IMR-90 (cell line): ENCODE measurements at regions not wholly inside any gene's neighbourhood (a gene's known extent, or its start where the extent isn't known, plus 50 kb on each side); places are given as distances from the start of the nearest gene placed in this dataset.

Experiments
- CEBPB ChIP-seq: IDR thresholded peaks from 2 replicates; pipeline ENCODE4 v1.6.1; 2012; ENCODE audit warnings: low read depth, low read length, improper control_type of control experiment
- CTCF ChIP-seq: conservative IDR thresholded peaks from 2 replicates; pipeline ENCODE4 v1.5.1; 2012; ENCODE audit warnings: mild to moderate bottlenecking, low read depth, low read length, improper control_type of control experiment
- FOS ChIP-seq: fragments of 150-350 bp; IDR thresholded peaks from 2 replicates; pipeline ENCODE4 v1.6.1; 2016; ENCODE audit warnings: low read depth, low read length
- POLR2A ChIP-seq: IDR thresholded peaks from 2 replicates; pipeline ENCODE4 v1.6.1; 2012; ENCODE audit warnings: mild to moderate bottlenecking, low read depth, low read length

- TF ChIP-seq CTCF (no peak), CEBPB (no peak), FOS (no peak), POLR2A (no peak)
Observed at GRCh38 chr15:31245135-31245689, 81.4 kb upstream of the KLF13 start.
